HG03565 (cell line): ENCODE measurements at regions not wholly inside any gene's neighbourhood (a gene's known extent, or its start where the extent isn't known, plus 50 kb on each side); places are given as distances from the start of the nearest gene placed in this dataset.
"Not testable (repeated sequence)": the region's sequence is repeated elsewhere in the genome, so short reads cannot be mapped to it uniquely, and the experiment has no call there.

Experiments
- ATAC-seq: cut with Tn5 transposase; IDR thresholded peaks from one replicate; pipeline ENCODE4 v1.9.1; 2021; ENCODE audit warnings: mild to moderate bottlenecking, moderate library complexity; ENCODE audit not compliant: unreplicated experiment

- ATAC-seq, result no peak
Observed at GRCh38 chr5:130514984-130515690, 610.9 kb downstream of the CHSY3 start.

- ATAC-seq, result no peak
Observed at GRCh38 chr5:130502702-130503101, 598.4 kb downstream of the CHSY3 start.

DNA sequence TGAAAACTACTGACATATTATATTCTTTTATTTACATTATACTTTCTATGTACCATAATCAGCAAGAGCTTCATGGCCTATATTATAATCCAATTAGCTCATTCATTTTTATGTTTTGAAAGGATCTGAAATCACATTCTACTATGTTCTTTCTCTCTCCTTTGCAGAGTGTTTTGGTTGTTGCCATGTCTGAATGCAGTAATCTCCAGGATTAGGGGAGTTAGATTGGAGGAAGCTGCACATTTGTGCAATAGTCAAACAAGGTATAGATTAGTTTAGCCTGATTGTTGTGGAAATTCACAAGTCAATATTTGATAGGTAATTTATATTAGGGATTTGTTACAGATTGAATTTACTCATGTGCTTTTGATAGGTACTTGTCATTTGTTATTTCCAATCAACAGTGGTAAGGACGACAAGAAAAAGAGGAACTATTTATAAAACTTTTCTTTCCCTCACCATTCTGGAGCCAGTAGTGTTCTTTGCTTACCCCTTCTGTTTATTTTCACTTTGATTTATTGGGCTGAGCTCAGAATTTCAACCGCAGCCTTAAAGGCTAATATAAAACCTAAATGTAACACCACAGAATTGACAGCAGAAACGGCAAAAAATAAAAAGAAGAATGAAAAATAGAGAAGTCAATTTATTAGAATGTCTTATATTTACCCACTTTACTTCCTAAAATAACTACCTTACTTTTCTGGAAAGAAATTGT, 597.0 kb downstream of the CHSY3 start:
- ATAC-seq, result no peak

- not testable (repeated sequence) for ATAC-seq
Observed at GRCh38 chr5:130500495-130500894, 596.2 kb downstream of the CHSY3 start.

GRCh38 chr5:130496215-130496614, 592.0 kb downstream of the CHSY3 start:
- ATAC-seq, result no peak

GRCh38 chr5:130488252-130488651, 584.0 kb downstream of the CHSY3 start:
- no peak for ATAC-seq

DNA sequence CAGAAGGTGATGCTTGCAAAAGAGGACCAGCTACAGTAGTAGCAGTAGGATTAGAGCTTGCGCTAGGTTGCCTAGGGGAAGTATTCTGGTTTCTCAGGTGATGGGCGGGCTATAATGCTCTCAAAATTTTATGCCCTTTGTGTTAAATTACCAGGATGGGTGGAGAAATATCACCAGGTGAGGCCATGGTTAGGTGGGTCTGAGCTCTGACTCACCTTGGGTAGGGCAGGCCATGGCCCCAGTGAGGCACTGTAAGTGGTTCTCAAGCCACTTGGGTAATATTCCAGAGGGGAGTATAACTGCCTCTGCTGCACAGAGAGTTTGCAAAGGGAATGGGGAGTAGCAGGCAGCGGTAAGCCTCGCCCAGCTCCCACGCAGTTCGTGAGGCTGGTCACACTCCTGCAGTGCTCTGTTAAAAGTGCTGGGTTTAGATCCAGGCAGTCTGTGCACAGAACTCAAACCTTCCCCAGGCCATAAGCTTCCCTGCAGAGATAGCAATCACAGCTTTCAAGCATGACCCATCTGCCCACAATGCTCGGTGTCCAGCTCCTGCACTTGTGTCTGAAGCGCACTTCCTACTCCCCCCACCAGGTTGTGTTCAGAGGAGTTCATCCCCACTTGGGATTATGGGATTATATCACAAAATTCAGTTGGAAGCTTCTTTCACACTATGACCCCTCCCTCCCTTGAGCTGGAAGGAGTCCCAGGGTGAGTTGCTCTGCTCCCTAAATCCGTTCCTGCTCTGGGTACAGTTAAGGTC, 575.0 kb downstream of the CHSY3 start:
- no peak for ATAC-seq

DNA sequence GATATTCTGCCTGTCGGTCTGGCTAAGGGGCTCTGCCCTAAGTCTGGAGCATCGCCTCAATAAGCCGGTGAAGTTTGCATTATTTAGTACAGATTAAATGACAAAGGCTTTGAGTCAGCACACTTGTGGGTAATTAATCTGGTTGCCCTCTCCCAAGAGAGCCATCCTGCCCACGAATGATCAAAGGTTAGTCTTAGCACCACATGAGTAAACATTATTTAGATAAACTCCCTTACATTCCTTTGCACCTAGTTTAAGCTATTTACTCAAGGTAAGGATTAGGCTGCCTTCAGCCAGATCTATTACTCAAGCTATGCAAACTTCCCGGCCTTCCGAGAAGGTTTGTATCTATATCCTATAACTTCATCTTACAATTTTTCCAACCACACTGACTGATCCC, 572.1 kb downstream of the CHSY3 start:
- no peak for ATAC-seq

DNA sequence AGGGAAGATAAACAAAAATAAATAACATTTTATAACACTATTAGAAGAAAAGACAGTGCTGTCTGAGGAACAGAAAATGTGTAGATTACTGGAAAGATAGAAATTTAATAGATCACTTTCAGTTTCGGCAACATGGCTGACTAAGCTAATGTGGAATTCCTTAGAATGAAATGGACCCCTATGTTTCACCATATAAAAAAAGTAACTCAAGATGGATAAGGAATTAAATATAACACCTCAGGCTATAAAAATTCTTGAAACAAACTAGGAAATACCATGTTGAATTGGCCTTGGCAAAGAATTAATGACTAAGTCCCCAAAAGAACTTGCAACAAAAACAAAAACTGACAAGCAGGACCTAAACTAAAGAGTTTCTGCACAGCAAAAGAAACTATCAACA, 558.3 kb downstream of the CHSY3 start:
- ATAC-seq, result no peak

DNA sequence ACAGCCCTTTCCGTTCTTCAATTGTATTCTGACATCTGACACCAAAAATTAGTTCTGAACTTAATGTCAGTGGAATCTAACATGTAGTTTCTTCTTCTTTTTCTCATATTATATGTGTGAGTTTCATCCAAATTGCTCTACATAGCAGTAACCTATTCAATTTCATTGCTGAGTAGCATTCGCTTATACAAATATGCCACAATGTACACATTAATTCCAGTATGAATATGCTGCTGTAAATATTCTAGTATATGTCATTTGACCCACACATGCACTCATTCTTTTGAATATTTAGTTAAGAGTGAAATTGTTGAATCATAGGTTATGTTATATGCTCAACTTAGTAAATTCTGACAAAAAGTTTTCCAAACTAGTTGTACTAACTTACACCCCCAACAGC, 550.9 kb downstream of the CHSY3 start:
- ATAC-seq, result no peak

DNA sequence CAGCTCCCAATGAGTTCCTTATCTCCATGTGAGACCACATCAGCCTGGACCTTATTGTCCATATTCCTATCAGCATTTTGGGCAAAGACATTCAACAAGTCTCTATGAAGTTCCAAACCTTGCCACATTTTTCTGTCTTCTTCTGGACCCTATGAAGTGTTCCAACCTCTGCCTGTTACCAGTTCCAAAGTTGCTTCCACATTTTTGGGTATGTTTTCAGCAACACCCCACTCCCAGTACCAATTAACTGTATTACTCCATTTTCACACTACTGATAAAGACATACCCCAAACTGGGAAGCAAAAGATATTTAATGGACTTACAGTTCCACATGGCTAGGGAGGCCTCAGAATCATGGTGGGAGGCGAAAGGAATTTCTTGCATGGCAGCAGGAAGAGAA, 548.5 kb downstream of the CHSY3 start:
- ATAC-seq, result no peak

GRCh38 chr5:130436430-130436829, 532.2 kb downstream of the CHSY3 start:
- no peak for ATAC-seq

DNA sequence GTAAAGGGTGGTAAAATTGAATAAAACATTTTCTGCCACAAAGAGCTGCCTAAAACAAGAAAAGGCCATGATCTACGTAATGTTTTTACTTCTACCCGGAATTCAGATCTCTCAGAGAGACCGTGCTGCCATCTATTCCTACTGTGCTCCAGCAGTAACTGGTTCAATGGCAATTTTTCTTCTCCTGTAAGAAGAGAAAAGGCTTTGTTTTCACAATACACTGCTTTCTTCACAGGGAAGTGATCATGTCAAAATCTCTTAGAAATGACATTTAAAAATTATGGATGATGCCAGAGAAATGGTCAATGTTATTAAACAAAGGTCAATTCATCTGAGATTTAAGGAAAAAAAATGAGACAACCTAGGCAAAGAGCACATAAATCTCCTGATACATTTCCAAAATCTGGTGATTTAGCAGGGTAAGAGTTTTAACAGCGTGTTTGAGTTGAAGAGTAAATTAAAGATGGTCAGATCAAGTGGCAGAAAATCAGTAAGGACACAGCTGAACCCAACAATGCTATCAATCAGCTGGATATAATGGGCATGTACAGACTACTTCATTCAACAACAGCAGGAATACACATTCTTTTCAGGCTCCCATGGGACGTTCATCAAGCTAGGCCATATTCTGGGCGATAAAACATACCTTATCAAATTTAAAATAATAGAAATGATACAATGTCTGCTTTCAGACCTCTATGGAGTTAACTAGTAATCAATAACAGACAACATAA, 523.1 kb downstream of the CHSY3 start:
- ATAC-seq, result no peak

- no peak for ATAC-seq
Observed at GRCh38 chr5:130425424-130425823, 521.2 kb downstream of the CHSY3 start.

DNA sequence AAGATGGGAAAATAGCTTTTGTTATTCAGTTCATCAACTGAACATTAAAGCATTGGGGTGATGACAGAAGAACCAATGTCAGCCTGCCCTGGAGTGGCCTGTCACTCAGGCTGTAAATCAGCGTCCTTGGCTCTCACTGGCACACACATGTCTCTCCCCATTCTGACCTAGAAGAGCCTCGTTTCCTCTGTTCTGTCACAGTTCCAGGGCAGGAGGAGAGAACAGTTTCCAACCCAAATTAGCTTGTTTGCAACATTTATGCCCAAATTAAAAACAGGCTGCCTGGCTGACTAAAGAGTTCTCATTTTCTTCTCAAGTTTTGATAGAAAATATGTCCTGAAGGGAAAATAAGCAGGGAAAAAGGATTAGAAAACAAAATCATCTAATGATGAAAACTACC, 520.1 kb downstream of the CHSY3 start:
- ATAC-seq, result no peak

- no peak for ATAC-seq
Observed at GRCh38 chr5:130402906-130403305, 498.6 kb downstream of the CHSY3 start.

- no peak for ATAC-seq
Observed at GRCh38 chr5:130400091-130400490, 495.8 kb downstream of the CHSY3 start.

DNA sequence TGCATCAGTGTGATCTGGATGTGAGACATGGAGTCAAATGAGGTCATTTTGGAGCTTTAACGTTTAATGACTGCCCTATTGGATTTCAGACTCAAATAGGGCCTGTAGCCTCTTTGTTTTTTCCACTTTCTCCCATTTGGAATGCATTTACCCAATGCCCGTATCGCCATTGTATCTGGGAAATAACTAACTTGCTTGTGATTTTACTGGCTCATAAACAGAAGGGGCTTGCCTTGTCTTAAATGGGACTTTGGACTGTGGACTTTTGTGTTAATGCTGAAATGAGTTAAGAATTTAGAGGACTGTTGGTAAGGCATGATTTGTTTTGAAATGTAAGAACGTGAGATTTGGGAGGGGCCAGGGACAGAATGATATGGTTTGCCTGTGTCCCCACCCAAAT, 494.6 kb downstream of the CHSY3 start:
- ATAC-seq, result no peak

GRCh38 chr5:130397727-130398126, 493.5 kb downstream of the CHSY3 start:
- not testable (repeated sequence) for ATAC-seq

DNA sequence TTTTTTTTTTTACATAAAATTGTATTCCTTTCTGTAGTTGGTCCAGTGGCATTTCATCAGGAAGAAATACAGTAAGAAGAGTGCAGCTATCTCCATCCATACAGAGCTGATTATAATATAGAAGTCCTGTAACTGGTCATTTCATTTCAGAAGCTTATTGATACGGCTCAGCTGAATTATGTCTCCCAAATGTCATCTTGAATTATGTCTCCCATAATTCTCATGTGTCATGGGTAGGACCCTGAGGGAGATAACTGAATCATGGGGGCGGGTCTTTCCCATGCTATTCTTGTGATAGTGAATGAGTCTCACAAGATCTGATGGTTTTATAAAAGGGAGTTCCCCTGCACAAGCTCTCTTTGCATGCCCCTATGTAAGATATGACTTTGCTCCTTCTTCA, 492.9 kb downstream of the CHSY3 start:
- ATAC-seq, result no peak

- ATAC-seq, result not testable (repeated sequence)
Observed at GRCh38 chr5:130391727-130392264, 487.5 kb downstream of the CHSY3 start.
